OCI-LY3 (cell line): ENCODE measurements at regions not wholly inside any gene's neighbourhood (a gene's known extent, or its start where the extent isn't known, plus 50 kb on each side); places are given as distances from the start of the nearest gene placed in this dataset.
"Not testable (repeated sequence)": the region's sequence is repeated elsewhere in the genome, so short reads cannot be mapped to it uniquely, and the experiment has no call there.

Source experiments
- H2AFZ ChIP-seq: fragments of 200-600, 300-600 bp; shearing (Covaris generic); 2 replicates; pipeline ENCODE4 v1.6.0; 2014; ENCODE audit warnings: antibody characterized with exemption, low read depth, low read length
- H3K27ac ChIP-seq: fragments of 200-600, 300-600 bp; sonication (generic); 2 replicates; pipeline ENCODE4 v1.5.1; 2014; ENCODE audit warnings: mild to moderate bottlenecking, low read length, moderate library complexity, mixed read lengths
- H3K27me3 ChIP-seq: fragments of 200-600, 300-600 bp; sonication (generic); 2 replicates; pipeline ENCODE4 v1.6.1; 2014; ENCODE audit warnings: low read depth, low read length, mixed read lengths
- H3K36me3 ChIP-seq: fragments of 200-600, 300-600 bp; sonication (generic); replicated peaks from 2 replicates; pipeline ENCODE3; 2014; ENCODE audit warnings: low read depth, low read length, mixed read lengths
- H3K4me1 ChIP-seq: fragments of 300-600, 200-600 bp; sonication (generic); 2 replicates; pipeline ENCODE4 v1.6.1; 2014; ENCODE audit warnings: low read length, mixed read lengths
- H3K4me2 ChIP-seq: fragments of 200-600, 300-600 bp; sonication (generic); 2 replicates; pipeline ENCODE4 v1.6.1; 2014; ENCODE audit warnings: low read length, mixed read lengths
- H3K4me3 ChIP-seq: fragments of 300-600, 200-600 bp; sonication (generic); 2 replicates; pipeline ENCODE4 v1.5.1; 2014; ENCODE audit warnings: antibody characterized with exemption, mild to moderate bottlenecking, low read length, moderate library complexity
- H3K79me2 ChIP-seq: fragments of 300-600, 200-600 bp; shearing (Covaris generic); 2 replicates; pipeline ENCODE4 v1.6.1; 2014; ENCODE audit warnings: mild to moderate bottlenecking, low read length, mixed read lengths
- H3K9ac ChIP-seq: fragments of 300-600, 200-600 bp; shearing (Covaris generic); 2 replicates; pipeline ENCODE4 v1.6.0; 2014; ENCODE audit warnings: mild to moderate bottlenecking, low read length, moderate library complexity
- H3K9me3 ChIP-seq: fragments of 200-600, 300-600 bp; shearing (Covaris generic); 2 replicates; pipeline ENCODE4 v1.6.1; 2014; ENCODE audit warnings: low read length, mixed read lengths; ENCODE audit not compliant: insufficient read depth
- H4K20me1 ChIP-seq: fragments of 200-600, 300-600 bp; sonication (generic); 2 replicates; pipeline ENCODE4 v1.6.1; 2016; ENCODE audit warnings: low read length, mixed read lengths; ENCODE audit not compliant: insufficient read depth
- EZH2phosphoT487 ChIP-seq: fragments of 200-600 bp; shearing (Covaris generic); IDR thresholded peaks from 2 replicates; pipeline ENCODE4 v1.6.1; 2018; ENCODE audit warnings: antibody characterized with exemption, mixed run types, low read depth
- TF ChIP-seq, protein P1 (sequence below): fragments of 200-600, 300-600 bp; sonication (generic); IDR thresholded peaks from 2 replicates; pipeline ENCODE4 v1.5.1; 2014; ENCODE audit warnings: antibody characterized with exemption, low read length, low read depth

DNA sequence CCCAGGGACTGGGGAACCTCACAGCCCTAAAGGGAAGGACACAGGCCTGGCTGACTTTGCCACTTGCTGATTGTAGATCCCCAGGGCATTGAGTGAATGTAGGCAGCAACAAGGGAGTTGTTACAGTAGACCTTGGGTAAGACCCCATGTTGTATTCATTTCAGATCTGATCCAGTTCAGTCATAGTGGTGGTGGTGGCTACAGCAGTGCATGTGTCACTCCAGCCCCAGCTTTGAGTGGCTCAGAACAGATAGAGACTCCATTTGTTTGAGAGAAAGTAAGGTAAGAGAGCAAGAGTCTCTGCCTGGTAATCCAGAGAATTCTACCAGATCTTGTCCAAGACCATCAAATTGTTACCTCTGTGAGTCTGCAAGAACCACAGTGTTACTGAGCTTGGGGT, 278.7 kb upstream of the SATB1 start:
- Histone ChIP-seq H3K36me3 (no peaks in the 10 kb centered on the region), H3K27ac (no peak overlapping the region), H4K20me1 (no peaks in the 10 kb centered on the region), H3K4me2 (no peak overlapping the region), H3K79me2 (no peaks in the 10 kb centered on the region), H3K9me3 (no peaks in the 10 kb centered on the region), H2AFZ (no peak overlapping the region), H3K4me3 (no peak overlapping the region), H3K27me3 (no peaks in the 10 kb centered on the region), H3K9ac (no peak overlapping the region), H3K4me1 (no peaks in the 10 kb centered on the region)
- TF ChIP-seq EZH2phosphoT487, result no peak
- TF ChIP-seq, protein P1, sequence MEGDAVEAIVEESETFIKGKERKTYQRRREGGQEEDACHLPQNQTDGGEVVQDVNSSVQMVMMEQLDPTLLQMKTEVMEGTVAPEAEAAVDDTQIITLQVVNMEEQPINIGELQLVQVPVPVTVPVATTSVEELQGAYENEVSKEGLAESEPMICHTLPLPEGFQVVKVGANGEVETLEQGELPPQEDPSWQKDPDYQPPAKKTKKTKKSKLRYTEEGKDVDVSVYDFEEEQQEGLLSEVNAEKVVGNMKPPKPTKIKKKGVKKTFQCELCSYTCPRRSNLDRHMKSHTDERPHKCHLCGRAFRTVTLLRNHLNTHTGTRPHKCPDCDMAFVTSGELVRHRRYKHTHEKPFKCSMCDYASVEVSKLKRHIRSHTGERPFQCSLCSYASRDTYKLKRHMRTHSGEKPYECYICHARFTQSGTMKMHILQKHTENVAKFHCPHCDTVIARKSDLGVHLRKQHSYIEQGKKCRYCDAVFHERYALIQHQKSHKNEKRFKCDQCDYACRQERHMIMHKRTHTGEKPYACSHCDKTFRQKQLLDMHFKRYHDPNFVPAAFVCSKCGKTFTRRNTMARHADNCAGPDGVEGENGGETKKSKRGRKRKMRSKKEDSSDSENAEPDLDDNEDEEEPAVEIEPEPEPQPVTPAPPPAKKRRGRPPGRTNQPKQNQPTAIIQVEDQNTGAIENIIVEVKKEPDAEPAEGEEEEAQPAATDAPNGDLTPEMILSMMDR, result no peak

DNA sequence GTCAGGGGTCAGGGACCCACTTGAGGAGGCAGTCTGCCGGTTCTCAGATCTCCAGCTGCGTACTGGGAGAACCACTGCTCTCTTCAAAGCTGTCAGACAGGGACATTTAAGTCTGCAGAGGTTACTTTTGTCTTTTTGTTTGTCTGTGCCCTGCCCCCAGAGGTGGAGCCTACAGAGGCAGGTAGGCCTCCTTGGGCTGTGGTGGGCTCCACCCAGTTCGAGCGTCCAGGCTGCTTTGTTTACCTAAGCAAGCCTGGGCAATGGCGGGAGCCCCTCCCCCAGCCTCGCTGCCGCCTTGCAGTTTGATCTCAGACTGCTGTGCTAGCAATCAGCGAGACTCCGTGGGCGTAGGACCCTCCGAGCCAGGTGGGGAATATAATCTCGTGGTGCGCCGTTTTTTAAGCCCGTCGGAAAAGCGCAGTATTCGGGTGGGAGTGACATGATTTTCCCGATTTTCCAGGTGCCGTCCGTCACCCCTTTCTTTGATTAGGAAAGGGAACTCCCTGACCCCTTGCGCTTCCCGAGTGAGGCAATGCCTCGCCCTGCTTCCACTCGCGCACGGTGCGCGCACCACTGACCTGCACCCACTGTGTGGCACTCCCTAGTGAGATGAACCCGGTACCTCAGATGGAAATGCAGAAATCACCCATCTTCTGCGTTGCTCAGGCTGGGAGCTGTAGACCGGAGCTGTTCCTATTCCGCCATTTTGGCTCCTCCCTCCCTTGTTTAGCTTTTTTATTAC, 268.6 kb upstream of the SATB1 start:
- not testable (repeated sequence) for H3K36me3 ChIP-seq, H2AFZ ChIP-seq, H3K4me2 ChIP-seq, H3K4me3 ChIP-seq, H3K9ac ChIP-seq, H3K4me1 ChIP-seq, H3K9me3 ChIP-seq, H4K20me1 ChIP-seq, H3K79me2 ChIP-seq, H3K27me3 ChIP-seq, H3K27ac ChIP-seq

- H4K20me1 ChIP-seq, result no peaks in the 10 kb centered on the region
- H3K9ac ChIP-seq, result no peak overlapping the region
- no peak overlapping the region for H3K27ac ChIP-seq
- peak overlapping the region; percentile 42 for H3K4me2 ChIP-seq
- TF ChIP-seq, protein P1, result no peak
- TF ChIP-seq EZH2phosphoT487, result no peak
- H3K4me1 ChIP-seq, result peaks cover 8% of the 10 kb centered on the region
- H3K36me3 ChIP-seq, result no peaks in the 10 kb centered on the region
- H2AFZ ChIP-seq, result peak overlapping the region; percentile 55; the same call in 1 of the 2 replicates
- no peak overlapping the region for H3K4me3 ChIP-seq
- no peaks in the 10 kb centered on the region for H3K9me3 ChIP-seq
- H3K79me2 ChIP-seq, result no peaks in the 10 kb centered on the region
- no peaks in the 10 kb centered on the region for H3K27me3 ChIP-seq
Observed at GRCh38 chr3:18687286-18687685, 262.1 kb upstream of the SATB1 start.

DNA sequence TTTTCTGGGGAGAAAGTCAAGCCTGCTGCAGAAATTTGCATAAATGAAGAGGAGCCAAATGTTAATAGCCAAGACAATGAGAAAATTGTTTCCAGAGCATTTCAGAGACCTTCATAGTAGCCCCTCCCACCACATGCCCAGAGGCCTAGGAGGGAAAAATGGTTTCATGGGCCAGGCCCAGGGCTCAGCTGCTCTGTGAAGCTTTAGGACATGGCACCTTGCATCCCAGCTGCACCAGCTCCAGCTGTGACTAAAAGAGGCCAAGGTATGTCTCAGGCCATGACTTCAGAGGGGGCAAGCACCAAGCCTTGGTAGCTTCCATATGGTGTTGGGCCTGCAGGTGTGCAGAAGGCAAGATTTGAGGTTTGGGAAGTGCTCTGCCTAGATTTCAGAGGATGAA, 258.8 kb upstream of the SATB1 start:
- Histone ChIP-seq H3K4me2 (no peak overlapping the region), H3K4me3 (no peak overlapping the region), H3K9ac (no peak overlapping the region), H3K27ac (no peak overlapping the region), H2AFZ (no peak overlapping the region), H3K27me3 (no peaks in the 10 kb centered on the region), H3K4me1 (peaks cover 28% of the 10 kb centered on the region), H3K36me3 (no peaks in the 10 kb centered on the region), H4K20me1 (no peaks in the 10 kb centered on the region), H3K79me2 (no peaks in the 10 kb centered on the region), H3K9me3 (no peaks in the 10 kb centered on the region)
- TF ChIP-seq, protein P1, result no peak
- TF ChIP-seq EZH2phosphoT487, result no peak
